ENCODE measurements at regions not wholly inside any gene's neighbourhood (a gene's known extent, or its start where the extent isn't known, plus 50 kb on each side); places are given as distances from the start of the nearest gene placed in this dataset.

DNA sequence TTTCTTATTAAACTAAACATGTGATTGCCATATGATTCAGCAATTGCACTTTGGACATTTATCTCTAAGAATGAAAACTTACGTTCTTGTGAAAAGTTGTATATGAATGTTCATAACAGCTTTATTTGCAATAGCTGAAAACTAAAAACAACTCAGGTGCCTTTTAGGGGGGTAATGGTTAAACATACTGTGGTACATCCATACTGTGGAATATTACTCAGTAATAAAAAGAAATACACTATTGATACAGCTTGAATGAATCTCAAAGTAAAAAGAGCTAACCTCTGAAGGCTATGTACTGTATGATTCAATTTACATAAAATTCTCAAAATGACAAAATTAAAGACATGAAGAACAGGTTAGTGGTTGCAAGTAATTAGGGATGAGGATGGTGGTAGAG, 339.5 kb upstream of the PAPPA start:
- Histone ChIP-seq H4K8ac (replicated peaks; ENCODE audit: insufficient read length, low read depth, low read length) (no peak overlapping the region), H2AK5ac (ENCODE audit: insufficient read length, low read length) (no peak overlapping the region), H3K14ac (ENCODE audit: insufficient read depth, low read length) (no peak overlapping the region), H2BK5ac (ENCODE audit: insufficient read length, low read length) (no peak overlapping the region), H3K4ac (ENCODE audit: low read depth, low read length) (no peak overlapping the region), H3K4me2 (ENCODE audit: insufficient read depth, insufficient read length, low read length) (no peak overlapping the region), H2BK12ac (ENCODE audit: insufficient read length, low read depth, low read length) (no peak overlapping the region), H2BK120ac (ENCODE audit: low read depth, low read length, poor library complexity, severe bottlenecking) (no peak overlapping the region), H3K9ac (ENCODE audit: extremely low read depth, insufficient read length, low read length) (no peak overlapping the region), H3K79me2 (ENCODE audit: insufficient read depth, low read length) (no peaks in the 10 kb centered on the region), H3K79me1 (ENCODE audit: insufficient read depth, low read depth, low read length, poor library complexity, severe bottlenecking) (no peaks in the 10 kb centered on the region), H3K4me1 (ENCODE audit: insufficient read depth, low read length) (no peaks in the 10 kb centered on the region), H3T11ph (ENCODE audit: low read length) (no peak overlapping the region), H4K20me1 (ENCODE audit: control insufficient read depth, insufficient read depth, insufficient read length) (no peaks in the 10 kb centered on the region), H2BK15ac (ENCODE audit: low read depth, low read length) (no peak overlapping the region), H2BK20ac (ENCODE audit: low read depth, low read length, poor library complexity, severe bottlenecking) (no peak overlapping the region), H3K23me2 (ENCODE audit: insufficient read length, low read depth, low read length, poor library complexity, severe bottlenecking) (no peaks in the 10 kb centered on the region), H3K23ac (ENCODE audit: insufficient read length, low read depth, low read length) (no peak overlapping the region), H3K27me3 (ENCODE audit: insufficient read depth, low read length) (no peaks in the 10 kb centered on the region), H3K27ac (ENCODE audit: insufficient read length, low read depth, low read length) (no peak overlapping the region), H3K9me3 (ENCODE audit: control insufficient read depth, low read depth, low read length) (no peaks in the 10 kb centered on the region), H3K18ac (ENCODE audit: insufficient read length, low read depth, low read length) (no peak overlapping the region), H4K91ac (ENCODE audit: insufficient read length, low read depth, low read length) (no peak overlapping the region), H3K56ac (ENCODE audit: insufficient read length, low read depth, low read length) (no peak overlapping the region), H4K5ac (ENCODE audit: insufficient read length, low read depth, low read length) (no peak overlapping the region), H2AFZ (ENCODE audit: low read length) (no peak overlapping the region)
- Mint-ChIP-seq H3K9me3 (peaks cover 0 to 2% of the 10 kb centered on the region in 2 experiments; a peak in 2 of 5 replicates), H3K27ac (no peak overlapping the region), H3K27me3 (ENCODE audit: low read depth) (no peaks in the 10 kb centered on the region), H3K4me3 (no peak overlapping the region), H3K36me3 (ENCODE audit: insufficient read depth in 1 of 3, low read depth in 3 of 3) (peaks cover 0 to 8% (median 0%) of the 10 kb centered on the region in 3 experiments; a peak in 1 of 7 replicates), H3K4me1 (no peaks in the 10 kb centered on the region)
- no peak for DNase-seq
- WGBS (ENCODE audit: extremely low coverage, insufficient read length, low lambda C conversion rate), result no CpG with 5 or more reads among the region's 1 CpG
- TF ChIP-seq, protein P1, sequence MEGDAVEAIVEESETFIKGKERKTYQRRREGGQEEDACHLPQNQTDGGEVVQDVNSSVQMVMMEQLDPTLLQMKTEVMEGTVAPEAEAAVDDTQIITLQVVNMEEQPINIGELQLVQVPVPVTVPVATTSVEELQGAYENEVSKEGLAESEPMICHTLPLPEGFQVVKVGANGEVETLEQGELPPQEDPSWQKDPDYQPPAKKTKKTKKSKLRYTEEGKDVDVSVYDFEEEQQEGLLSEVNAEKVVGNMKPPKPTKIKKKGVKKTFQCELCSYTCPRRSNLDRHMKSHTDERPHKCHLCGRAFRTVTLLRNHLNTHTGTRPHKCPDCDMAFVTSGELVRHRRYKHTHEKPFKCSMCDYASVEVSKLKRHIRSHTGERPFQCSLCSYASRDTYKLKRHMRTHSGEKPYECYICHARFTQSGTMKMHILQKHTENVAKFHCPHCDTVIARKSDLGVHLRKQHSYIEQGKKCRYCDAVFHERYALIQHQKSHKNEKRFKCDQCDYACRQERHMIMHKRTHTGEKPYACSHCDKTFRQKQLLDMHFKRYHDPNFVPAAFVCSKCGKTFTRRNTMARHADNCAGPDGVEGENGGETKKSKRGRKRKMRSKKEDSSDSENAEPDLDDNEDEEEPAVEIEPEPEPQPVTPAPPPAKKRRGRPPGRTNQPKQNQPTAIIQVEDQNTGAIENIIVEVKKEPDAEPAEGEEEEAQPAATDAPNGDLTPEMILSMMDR (conservative IDR thresholded peaks at IDR 0.05), result no peak
